ENCODE measurements at regions not wholly inside any gene's neighbourhood (a gene's known extent, or its start where the extent isn't known, plus 50 kb on each side); places are given as distances from the start of the nearest gene placed in this dataset.

- H3K4me3 ChIP-seq, result no peak overlapping the region
- H3K36me3 ChIP-seq, result no peaks in the 10 kb centered on the region
- TF ChIP-seq, protein P1, sequence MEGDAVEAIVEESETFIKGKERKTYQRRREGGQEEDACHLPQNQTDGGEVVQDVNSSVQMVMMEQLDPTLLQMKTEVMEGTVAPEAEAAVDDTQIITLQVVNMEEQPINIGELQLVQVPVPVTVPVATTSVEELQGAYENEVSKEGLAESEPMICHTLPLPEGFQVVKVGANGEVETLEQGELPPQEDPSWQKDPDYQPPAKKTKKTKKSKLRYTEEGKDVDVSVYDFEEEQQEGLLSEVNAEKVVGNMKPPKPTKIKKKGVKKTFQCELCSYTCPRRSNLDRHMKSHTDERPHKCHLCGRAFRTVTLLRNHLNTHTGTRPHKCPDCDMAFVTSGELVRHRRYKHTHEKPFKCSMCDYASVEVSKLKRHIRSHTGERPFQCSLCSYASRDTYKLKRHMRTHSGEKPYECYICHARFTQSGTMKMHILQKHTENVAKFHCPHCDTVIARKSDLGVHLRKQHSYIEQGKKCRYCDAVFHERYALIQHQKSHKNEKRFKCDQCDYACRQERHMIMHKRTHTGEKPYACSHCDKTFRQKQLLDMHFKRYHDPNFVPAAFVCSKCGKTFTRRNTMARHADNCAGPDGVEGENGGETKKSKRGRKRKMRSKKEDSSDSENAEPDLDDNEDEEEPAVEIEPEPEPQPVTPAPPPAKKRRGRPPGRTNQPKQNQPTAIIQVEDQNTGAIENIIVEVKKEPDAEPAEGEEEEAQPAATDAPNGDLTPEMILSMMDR (IDR thresholded peaks at IDR 0.05; ENCODE audit: borderline replicate concordance), result no peak
- DNase-seq, result no peak
- no peak overlapping the region for H3K27ac ChIP-seq (replicated peaks)
- peaks cover 11% of the 10 kb centered on the region for H3K27me3 ChIP-seq (ENCODE audit: low read depth)
- intact Hi-C loops (cut with micrococcal nuclease), result no loop called here
- peaks cover 4% of the 10 kb centered on the region for H3K9me3 ChIP-seq (replicated peaks)
- no peaks in the 10 kb centered on the region for H3K4me1 ChIP-seq
Observed at GRCh38 chr18:24840051-24840450, 379.6 kb downstream of the HRH4 start.

- intact Hi-C loops (cut with micrococcal nuclease), result no loop called here
- peaks cover 5% of the 10 kb centered on the region for H3K27me3 ChIP-seq (ENCODE audit: low read depth)
- no peaks in the 10 kb centered on the region for H3K4me1 ChIP-seq
- H3K27ac ChIP-seq (replicated peaks), result no peak overlapping the region
- peaks cover 4% of the 10 kb centered on the region for H3K9me3 ChIP-seq (replicated peaks)
- H3K36me3 ChIP-seq, result no peaks in the 10 kb centered on the region
- TF ChIP-seq, protein P1 (IDR thresholded peaks at IDR 0.05; ENCODE audit: borderline replicate concordance), result no peak
- DNase-seq, result no peak
- H3K4me3 ChIP-seq, result no peak overlapping the region
Observed at GRCh38 chr18:24840640-24841039, 380.2 kb downstream of the HRH4 start.

- intact Hi-C loops (cut with micrococcal nuclease), result no loop called here
- no peaks in the 10 kb centered on the region for H3K4me1 ChIP-seq
Observed at GRCh38 chr18:24841536-24841935, 381.1 kb downstream of the HRH4 start.

GRCh38 chr18:24843123-24843522 lies 382.7 kb downstream of the HRH4 start:
- H3K27ac ChIP-seq (replicated peaks), result no peak overlapping the region
- no peak overlapping the region for H3K4me3 ChIP-seq
- H3K4me1 ChIP-seq, result no peaks in the 10 kb centered on the region
- intact Hi-C loops (cut with micrococcal nuclease), result no loop called here
- peaks cover 11% of the 10 kb centered on the region for H3K27me3 ChIP-seq (ENCODE audit: low read depth)
- no peak for DNase-seq
- H3K36me3 ChIP-seq, result no peaks in the 10 kb centered on the region
- TF ChIP-seq, protein P1 (IDR thresholded peaks at IDR 0.05; ENCODE audit: borderline replicate concordance), result no peak
- no peaks in the 10 kb centered on the region for H3K9me3 ChIP-seq (replicated peaks)

More at GRCh38 chr18:24841536-24841935, 381.1 kb downstream of the HRH4 start:
- Histone ChIP-seq H3K27me3 (ENCODE audit: low read depth) (no peaks in the 10 kb centered on the region), H3K36me3 (no peaks in the 10 kb centered on the region), H3K4me3 (no peak overlapping the region), H3K9me3 (replicated peaks) (no peaks in the 10 kb centered on the region), H3K27ac (replicated peaks) (no peak overlapping the region)
- TF ChIP-seq, protein P1 (IDR thresholded peaks at IDR 0.05; ENCODE audit: borderline replicate concordance), result no peak
- DNase-seq, result no peak

DNA sequence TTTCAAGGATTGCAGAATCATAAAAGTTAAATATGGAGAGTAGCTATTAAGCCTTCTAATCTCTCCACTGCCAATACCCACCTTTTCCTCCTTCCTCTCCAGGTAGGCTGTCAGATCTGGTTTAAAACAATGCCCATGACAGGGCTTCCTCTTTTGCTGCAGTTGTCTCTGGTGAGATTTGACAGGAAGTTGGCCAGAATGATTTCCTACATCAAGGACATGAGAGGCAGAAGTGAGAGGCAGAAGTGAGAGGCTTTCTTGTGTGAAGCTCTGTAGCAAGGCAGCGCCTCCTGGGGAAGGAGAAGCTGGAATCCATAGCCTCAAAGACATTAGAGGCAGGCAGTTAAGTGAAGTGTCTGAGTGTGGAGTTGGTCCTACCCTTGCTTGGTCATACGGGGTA lies 385.7 kb downstream of the HRH4 start:
- TF ChIP-seq, protein P1 (IDR thresholded peaks at IDR 0.05; ENCODE audit: borderline replicate concordance), result no peak
- peaks cover 28% of the 10 kb centered on the region for H3K27me3 ChIP-seq (ENCODE audit: low read depth)
- H3K9me3 ChIP-seq (replicated peaks), result no peaks in the 10 kb centered on the region
- H3K36me3 ChIP-seq, result no peaks in the 10 kb centered on the region
- H3K4me1 ChIP-seq, result no peaks in the 10 kb centered on the region
- H3K27ac ChIP-seq (replicated peaks), result no peak overlapping the region
- intact Hi-C loops (cut with micrococcal nuclease), result no loop called here
- H3K4me3 ChIP-seq, result no peak overlapping the region
- DNase-seq, result no peak

- intact Hi-C loops (cut with micrococcal nuclease), result no loop called here
Observed at GRCh38 chr18:24850532-24850931, 390.1 kb downstream of the HRH4 start.

More at GRCh38 chr18:24850532-24850931, 390.1 kb downstream of the HRH4 start:
- no peaks in the 10 kb centered on the region for H3K4me1 ChIP-seq
- TF ChIP-seq, protein P1 (IDR thresholded peaks at IDR 0.05; ENCODE audit: borderline replicate concordance), result no peak
- H3K27me3 ChIP-seq (ENCODE audit: low read depth), result peaks cover 28% of the 10 kb centered on the region
- DNase-seq, result no peak
- H3K9me3 ChIP-seq (replicated peaks), result no peaks in the 10 kb centered on the region
- H3K4me3 ChIP-seq, result no peak overlapping the region
- H3K36me3 ChIP-seq, result no peaks in the 10 kb centered on the region
- no peak overlapping the region for H3K27ac ChIP-seq (replicated peaks)

Data from left ventricle myocardium inferior (tissue), 1 donor.